HG03432 (cell line): ENCODE measurements at regions not wholly inside any gene's neighbourhood (a gene's known extent, or its start where the extent isn't known, plus 50 kb on each side); places are given as distances from the start of the nearest gene placed in this dataset.

ENCODE experiments used
- ATAC-seq: cut with Tn5 transposase; IDR thresholded peaks from one replicate; pipeline ENCODE4 v1.9.1; 2021; ENCODE audit warnings: mild to moderate bottlenecking, moderate library complexity; ENCODE audit not compliant: unreplicated experiment

- ATAC-seq: no peak
Measured at GRCh38 chr3:10695595-10696285, 120.3 kb upstream of the SLC6A11 start.

- no peak for ATAC-seq
Measured at GRCh38 chr3:10697918-10698317, 118.1 kb upstream of the SLC6A11 start.

GRCh38 chr3:10700821-10701220 is 115.2 kb upstream of the SLC6A11 start:
- no peak for ATAC-seq

GRCh38 chr3:10702961-10703740 is 112.9 kb upstream of the SLC6A11 start:
- no peak for ATAC-seq

- ATAC-seq: no peak
Measured at GRCh38 chr3:10703875-10704274, 112.2 kb upstream of the SLC6A11 start.

GRCh38 chr3:10706156-10706739 is 109.8 kb upstream of the SLC6A11 start:
- ATAC-seq: no peak

GRCh38 chr3:10706740-10707399 is 109.2 kb upstream of the SLC6A11 start:
- ATAC-seq: no peak

GRCh38 chr3:10707400-10708215 is 108.4 kb upstream of the SLC6A11 start:
- no peak for ATAC-seq

GRCh38 chr3:10708216-10708893 is 107.7 kb upstream of the SLC6A11 start:
- no peak for ATAC-seq

GRCh38 chr3:10709110-10709781 is 106.8 kb upstream of the SLC6A11 start:
- no peak for ATAC-seq

- no peak for ATAC-seq
Measured at GRCh38 chr3:10712121-10712520, 103.9 kb upstream of the SLC6A11 start.

GRCh38 chr3:10713656-10714055 is 102.4 kb upstream of the SLC6A11 start:
- ATAC-seq: no peak

GRCh38 chr3:10715886-10716285 is 100.1 kb upstream of the SLC6A11 start:
- ATAC-seq: no peak

- ATAC-seq: no peak
Measured at GRCh38 chr3:10716964-10717363, 99.1 kb upstream of the SLC6A11 start.

GRCh38 chr3:10717756-10718155 is 98.3 kb upstream of the SLC6A11 start:
- no peak for ATAC-seq

- ATAC-seq: no peak
Measured at GRCh38 chr3:10721101-10721500, 94.9 kb upstream of the SLC6A11 start.

GRCh38 chr3:10722911-10723310 is 93.1 kb upstream of the SLC6A11 start:
- ATAC-seq: no peak

GRCh38 chr3:10723991-10724390 is 92.0 kb upstream of the SLC6A11 start:
- no peak for ATAC-seq

GRCh38 chr3:10725067-10725466 is 91.0 kb upstream of the SLC6A11 start:
- ATAC-seq: no peak

GRCh38 chr3:10725846-10726245 is 90.2 kb upstream of the SLC6A11 start:
- ATAC-seq: no peak
